Brain microvascular endothelial cell (primary cell): ENCODE measurements at regions not wholly inside any gene's neighbourhood (a gene's known extent, or its start where the extent isn't known, plus 50 kb on each side); places are given as distances from the start of the nearest gene placed in this dataset.
"Not testable (repeated sequence)": the region's sequence is repeated elsewhere in the genome, so short reads cannot be mapped to it uniquely, and the experiment has no call there.

Experiments used
- DNase-seq: peaks from one replicate; pipeline ENCODE4 v3.0.0-alpha.2; 2020
- H3K27ac ChIP-seq: fragments of 250-450 bp; sonication (Bioruptor Pico); 2 replicates; pipeline ENCODE4 v1.5.1; 2020; ENCODE audit warnings: mild to moderate bottlenecking, moderate library complexity
- H3K27me3 ChIP-seq: fragments of 250-450 bp; sonication (Bioruptor Pico); replicated peaks from 2 replicates; pipeline ENCODE4 v1.5.1; 2020; ENCODE audit warnings: mild to moderate bottlenecking
- H3K36me3 ChIP-seq: fragments of 250-450 bp; sonication (Bioruptor Pico); replicated peaks from 2 replicates; pipeline ENCODE4 v1.5.1; 2020; ENCODE audit warnings: mild to moderate bottlenecking
- H3K4me3 ChIP-seq: 2 replicates; pipeline ENCODE4 v1.5.1; 2011; ENCODE audit warnings: low read depth, mild to moderate bottlenecking, control low read depth, low read length, moderate library complexity
- CTCF ChIP-seq: IDR thresholded peaks from 2 replicates; pipeline ENCODE4 v1.5.1; 2011; ENCODE audit warnings: low read depth, mild to moderate bottlenecking, moderate library complexity, low read length, control low read depth, inconsistent platforms; ENCODE audit errors: missing control alignments
- in situ Hi-C: cut with HindIII; loops from 2 replicates; pipeline ENCODE4 v1.10.0; 2017; ENCODE audit warnings: low sequenced_read_pairs, low pct_ligation_motif_present

GRCh38 chr12:65675141-65675621, 149.1 kb upstream of the HMGA2 start:
- no peaks in the 10 kb centered on the region for H3K36me3 ChIP-seq
- in situ Hi-C loops: no loop called here
- no peak for TF ChIP-seq CTCF
- H3K27me3 ChIP-seq: no peaks in the 10 kb centered on the region
- no peak overlapping the region for H3K27ac ChIP-seq
- no peak for DNase-seq
- no peak overlapping the region for H3K4me3 ChIP-seq

GRCh38 chr12:65678172-65678571, 146.1 kb upstream of the HMGA2 start:
- DNase-seq, H3K27me3 ChIP-seq, in situ Hi-C loops, H3K27ac ChIP-seq, H3K4me3 ChIP-seq, H3K36me3 ChIP-seq: not testable (repeated sequence)

- in situ Hi-C loops: no loop called here
- no peak for TF ChIP-seq CTCF
- peak; percentile 49 for DNase-seq
- H3K4me3 ChIP-seq: no peak overlapping the region
- H3K36me3 ChIP-seq: no peaks in the 10 kb centered on the region
- H3K27ac ChIP-seq: no peak overlapping the region
- H3K27me3 ChIP-seq: no peaks in the 10 kb centered on the region
Measured at GRCh38 chr12:65681226-65681625, 143.1 kb upstream of the HMGA2 start.

GRCh38 chr12:65682112-65682511, 142.2 kb upstream of the HMGA2 start:
- no peak for DNase-seq
- no peaks in the 10 kb centered on the region for H3K27me3 ChIP-seq
- no peak overlapping the region for H3K27ac ChIP-seq
- H3K4me3 ChIP-seq: no peak overlapping the region
- H3K36me3 ChIP-seq: no peaks in the 10 kb centered on the region
- in situ Hi-C loops: no loop called here
- TF ChIP-seq CTCF: no peak

GRCh38 chr12:65684906-65685305, 139.4 kb upstream of the HMGA2 start:
- Histone ChIP-seq H3K36me3 (no peaks in the 10 kb centered on the region), H3K27me3 (no peaks in the 10 kb centered on the region), H3K4me3 (no peak overlapping the region), H3K27ac (no peak overlapping the region)
- no peak for TF ChIP-seq CTCF
- in situ Hi-C loops: no loop called here
- no peak for DNase-seq

- TF ChIP-seq CTCF: peak; percentile 69
- peak; percentile 36 for DNase-seq
- Histone ChIP-seq H3K27me3 (no peaks in the 10 kb centered on the region), H3K36me3 (no peaks in the 10 kb centered on the region), H3K4me3 (no peak overlapping the region), H3K27ac (no peak overlapping the region)
- in situ Hi-C loops: no loop called here
Measured at GRCh38 chr12:65685514-65685913, 138.8 kb upstream of the HMGA2 start.

GRCh38 chr12:65689508-65689907, 134.8 kb upstream of the HMGA2 start:
- DNase-seq: no peak
- Histone ChIP-seq H3K27me3 (no peaks in the 10 kb centered on the region), H3K27ac (no peak overlapping the region), H3K4me3 (no peak overlapping the region), H3K36me3 (no peaks in the 10 kb centered on the region)
- no peak for TF ChIP-seq CTCF
- in situ Hi-C loops: no loop called here
